ENCODE measurements at regions not wholly inside any gene's neighbourhood (a gene's known extent, or its start where the extent isn't known, plus 50 kb on each side); places are given as distances from the start of the nearest gene placed in this dataset.

GRCh38 chr7:46189255-46189790, 268.3 kb upstream of the IGFBP3 start:
- DNase-seq: no peak
- intact Hi-C loops (cut with DNase I): no loop called here

GRCh38 chr7:46186131-46186530, 265.1 kb upstream of the IGFBP3 start:
- intact Hi-C loops (cut with DNase I): no loop called here
- no peak for DNase-seq

- DNase-seq: no peak
- intact Hi-C loops (cut with DNase I): no loop called here
Measured at GRCh38 chr7:46179061-46179610, 258.1 kb upstream of the IGFBP3 start.

GRCh38 chr7:46178661-46179060, 257.6 kb upstream of the IGFBP3 start:
- intact Hi-C loops (cut with DNase I): no loop called here
- peak in 1 of 42 donors; percentile 9 for DNase-seq

GRCh38 chr7:46177821-46178220, 256.7 kb upstream of the IGFBP3 start:
- intact Hi-C loops (cut with DNase I): no loop called here
- DNase-seq: peak in 1 of 42 donors; percentile 17

GRCh38 chr7:46175221-46175620, 254.1 kb upstream of the IGFBP3 start:
- intact Hi-C loops (cut with DNase I): no loop called here
- peak in 1 of 42 donors; percentile 30 for DNase-seq

- DNase-seq: peak in 1 of 42 donors; percentile 34
- intact Hi-C loops (cut with DNase I): no loop called here
Measured at GRCh38 chr7:46174196-46174580, 253.1 kb upstream of the IGFBP3 start.

- intact Hi-C loops (cut with DNase I): no loop called here
- peak in 1 of 42 donors; percentile 32 for DNase-seq
Measured at GRCh38 chr7:46173476-46174195, 252.6 kb upstream of the IGFBP3 start.

GRCh38 chr7:46170792-46171191, 249.7 kb upstream of the IGFBP3 start:
- DNase-seq: no peak
- intact Hi-C loops (cut with DNase I): no loop called here

- DNase-seq: no peak
- intact Hi-C loops (cut with DNase I): no loop called here
Measured at GRCh38 chr7:46170021-46170420, 248.9 kb upstream of the IGFBP3 start.

GRCh38 chr7:46169384-46169755, 248.3 kb upstream of the IGFBP3 start:
- intact Hi-C loops (cut with DNase I): no loop called here
- DNase-seq: no peak

GRCh38 chr7:46168671-46169383, 247.8 kb upstream of the IGFBP3 start:
- intact Hi-C loops (cut with DNase I): no loop called here
- no peak for DNase-seq

- DNase-seq: no peak
- intact Hi-C loops (cut with DNase I): no loop called here
Measured at GRCh38 chr7:46168231-46168630, 247.2 kb upstream of the IGFBP3 start.

GRCh38 chr7:46165276-46165675, 244.2 kb upstream of the IGFBP3 start:
- intact Hi-C loops (cut with DNase I): no loop called here
- peak in 1 of 42 donors; percentile 23 for DNase-seq

GRCh38 chr7:46164629-46165028, 243.6 kb upstream of the IGFBP3 start:
- no peak for DNase-seq
- intact Hi-C loops (cut with DNase I): no loop called here

- DNase-seq: no peak
- intact Hi-C loops (cut with DNase I): no loop called here
Measured at GRCh38 chr7:46163246-46163645, 242.2 kb upstream of the IGFBP3 start.

GRCh38 chr7:46162609-46163008, 241.5 kb upstream of the IGFBP3 start:
- intact Hi-C loops (cut with DNase I): no loop called here
- no peak for DNase-seq

- no peak for DNase-seq
- intact Hi-C loops (cut with DNase I): no loop called here
Measured at GRCh38 chr7:46160861-46161260, 239.8 kb upstream of the IGFBP3 start.

GRCh38 chr7:46157931-46158330, 236.9 kb upstream of the IGFBP3 start:
- DNase-seq: no peak
- intact Hi-C loops (cut with DNase I): no loop called here

- DNase-seq: no peak
- intact Hi-C loops (cut with DNase I): no loop called here
Measured at GRCh38 chr7:46157404-46157803, 236.3 kb upstream of the IGFBP3 start.

Measured in head of caudate nucleus (tissue), 42 donors.